Activated CD4-positive, alpha-beta T cell treated with anti-CD3 and anti-CD28 coated beads for 36 hours (primary cell): ENCODE measurements at regions not wholly inside any gene's neighbourhood (a gene's known extent, or its start where the extent isn't known, plus 50 kb on each side); places are given as distances from the start of the nearest gene placed in this dataset.

Source experiments
- ATAC-seq: fragments of 200-7000 bp; cut with Tn5 transposase; one replicate; pipeline ENCODE4 v1.10.0; 2021; ENCODE audit warnings: mild to moderate bottlenecking, moderate library complexity
- CTCF ChIA-PET: fragments of 350-600 bp; sonication (Branson Sonifier 250); formaldehyde crosslinking; loops from one replicate; lab custom pipeline; 2021; ENCODE audit warnings: antibody characterized with exemption; lab: Charles Lee
- POLR2A ChIA-PET: fragments of 350-600 bp; sonication (Branson Sonifier 250); formaldehyde crosslinking; loops from one replicate; lab custom pipeline; 2021; ENCODE audit warnings: antibody characterized with exemption, inconsistent platforms; lab: Charles Lee
- DNase-seq: peaks from one replicate; pipeline ENCODE4 v3.0.0-alpha.2; 2020
- H3K27ac Mint-ChIP-seq: one replicate; pipeline ENCODE4 v1.8.0; 2021; ENCODE audit warnings: mixed read lengths
- H3K27me3 Mint-ChIP-seq: one replicate; pipeline ENCODE4 v1.8.0; 2021; ENCODE audit warnings: mixed read lengths
- H3K36me3 Mint-ChIP-seq: one replicate; pipeline ENCODE4 v1.8.0; 2021; ENCODE audit warnings: low read depth, mixed read lengths
- H3K4me1 Mint-ChIP-seq: one replicate; pipeline ENCODE4 v1.8.0; 2021; ENCODE audit warnings: mixed read lengths
- H3K4me3 Mint-ChIP-seq: one replicate; pipeline ENCODE4 v1.8.0; 2021; ENCODE audit warnings: mild to moderate bottlenecking, moderate library complexity, mixed read lengths
- H3K9me3 Mint-ChIP-seq: one replicate; pipeline ENCODE4 v1.8.0; 2021; ENCODE audit warnings: low read depth, mixed read lengths
- intact Hi-C, 2 experiments: fragments of 100-400 bp; cut with DNase I in 1 of 2; cut with micrococcal nuclease in 1 of 2; formaldehyde crosslinking; loops; one replicate each; pipeline versions ENCODE4 v1.14.2 to v1.15.1; 2022 to 2024; cut with DNase I, micrococcal nuclease

DNA sequence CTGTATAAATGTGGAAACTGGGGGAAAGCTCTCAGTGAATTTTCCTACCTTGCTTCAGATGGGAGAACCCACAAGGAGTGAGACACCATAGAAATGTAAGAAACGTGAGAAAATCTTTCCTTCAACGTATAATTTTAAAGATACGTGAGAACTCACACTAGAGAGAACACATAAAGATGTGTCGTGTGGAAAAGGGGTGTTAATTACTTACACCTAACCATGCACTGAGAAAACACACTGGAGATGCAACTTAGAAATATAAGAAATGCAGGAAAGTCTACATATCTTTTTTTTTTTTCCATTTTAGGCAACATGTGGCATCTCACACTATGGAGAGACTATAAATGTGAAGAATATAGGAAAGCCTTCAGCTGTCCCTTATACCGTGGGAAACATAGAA is 352.9 kb upstream of the NETO1 start:
- intact Hi-C loops = no loop called here
- ChIA-PET POLR2A (no interaction called here), CTCF (no interaction called here)
- Mint-ChIP-seq H3K9me3 (peaks cover 9% of the 10 kb centered on the region), H3K27me3 (no peaks in the 10 kb centered on the region), H3K36me3 (no peaks in the 10 kb centered on the region), H3K27ac (no peak overlapping the region), H3K4me3 (no peak overlapping the region), H3K4me1 (no peaks in the 10 kb centered on the region)
- ATAC-seq (no peak), DNase-seq (no peak)

DNA sequence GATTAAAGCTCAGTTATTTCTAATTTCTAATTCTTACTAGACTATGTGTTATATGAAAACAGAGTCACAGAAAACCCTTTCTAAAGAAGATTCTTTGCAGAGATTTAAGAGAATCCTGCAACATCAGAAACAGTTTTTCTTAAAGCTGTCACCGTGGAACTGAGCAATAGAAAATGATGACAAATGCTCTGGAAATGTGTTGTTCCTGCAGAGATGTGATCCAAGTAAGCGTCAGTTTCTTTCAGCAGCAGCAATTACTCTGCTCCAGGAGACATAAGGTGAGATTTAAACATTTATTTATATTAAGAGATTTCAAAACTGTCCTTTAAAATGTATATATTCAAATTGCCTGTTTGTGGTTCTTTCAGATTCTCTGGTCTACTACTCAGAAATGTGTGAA is 350.5 kb upstream of the NETO1 start:
- Mint-ChIP-seq H3K9me3 (peaks cover 16% of the 10 kb centered on the region), H3K27me3 (no peaks in the 10 kb centered on the region), H3K4me3 (no peak overlapping the region), H3K36me3 (no peaks in the 10 kb centered on the region), H3K27ac (no peak overlapping the region), H3K4me1 (no peaks in the 10 kb centered on the region)
- intact Hi-C loops = loop anchor here in 1 of 2 experiments (1.0 kb wide), 1 partner anchor 12 kb away; no protein-coding TSS in a partner anchor
- CTCF ChIA-PET = no interaction called here
- DNase-seq = no peak
- POLR2A ChIA-PET = no interaction called here
- no peak for ATAC-seq

GRCh38 chr18:73214970-73215369 is 347.2 kb upstream of the NETO1 start:
- H3K9me3 Mint-ChIP-seq = peaks cover 20% of the 10 kb centered on the region

DNA sequence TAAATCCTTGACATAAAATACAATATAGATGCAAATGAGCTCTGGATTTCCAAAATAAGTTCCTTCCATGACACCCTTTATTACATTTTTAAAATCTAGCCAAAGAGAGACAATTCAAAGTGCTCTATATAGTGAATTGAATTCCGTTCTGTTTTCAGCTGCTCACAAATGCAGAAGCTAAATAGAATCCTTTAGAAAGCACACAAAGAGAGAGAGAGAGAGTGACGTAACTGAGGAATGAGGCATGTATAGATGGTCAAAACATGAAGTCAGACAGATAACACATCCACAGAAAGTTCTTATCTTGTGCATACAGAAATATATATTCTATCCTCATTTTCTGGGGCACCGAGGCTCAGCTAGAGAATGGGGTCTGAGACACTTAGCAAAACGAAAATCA is 344.7 kb upstream of the NETO1 start:
- intact Hi-C loops = no loop called here
- no peak for ATAC-seq
- CTCF ChIA-PET = no interaction called here

More at GRCh38 chr18:73214970-73215369, 347.2 kb upstream of the NETO1 start:
- no peak for DNase-seq
- Mint-ChIP-seq H3K27me3 (no peaks in the 10 kb centered on the region), H3K27ac (no peak overlapping the region), H3K36me3 (no peaks in the 10 kb centered on the region), H3K4me1 (no peaks in the 10 kb centered on the region), H3K4me3 (no peak overlapping the region)
- ATAC-seq = no peak
- POLR2A ChIA-PET = no interaction called here
- CTCF ChIA-PET = no interaction called here
- intact Hi-C loops = no loop called here

DNA sequence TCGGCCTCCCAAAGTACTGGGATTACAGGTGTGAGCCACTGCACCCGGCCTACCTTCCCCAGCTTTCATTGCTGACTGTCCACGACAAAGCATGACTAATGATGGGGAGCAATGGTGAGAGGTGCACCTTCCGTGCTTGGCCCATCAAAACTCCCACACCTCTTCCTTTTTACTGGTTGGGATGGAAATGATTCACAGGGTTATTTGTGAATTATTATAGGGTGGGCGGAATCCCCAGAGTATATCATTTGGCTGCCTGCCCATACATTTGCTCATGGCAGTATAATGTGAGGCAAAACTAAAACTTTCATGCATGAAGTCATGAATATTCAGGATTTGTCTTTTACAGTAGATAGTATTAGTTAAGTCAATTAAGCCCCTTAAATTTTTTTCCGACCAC is 334.2 kb upstream of the NETO1 start:
- H3K27me3 Mint-ChIP-seq = no peaks in the 10 kb centered on the region
- ChIA-PET POLR2A (no interaction called here), CTCF (no interaction called here)
- ATAC-seq (no peak), DNase-seq (no peak)
- no peaks in the 10 kb centered on the region for H3K36me3 Mint-ChIP-seq
- no peak overlapping the region for H3K4me3 Mint-ChIP-seq
- intact Hi-C loops = no loop called here
- H3K4me1 Mint-ChIP-seq = no peaks in the 10 kb centered on the region
- peaks cover 3% of the 10 kb centered on the region for H3K9me3 Mint-ChIP-seq
- no peak overlapping the region for H3K27ac Mint-ChIP-seq

More for the DNA sequence above, 344.7 kb upstream of the NETO1 start:
- H3K27me3 Mint-ChIP-seq = no peaks in the 10 kb centered on the region
- H3K4me3 Mint-ChIP-seq = no peak overlapping the region
- no peak for DNase-seq
- no peaks in the 10 kb centered on the region for H3K36me3 Mint-ChIP-seq
- no peaks in the 10 kb centered on the region for H3K4me1 Mint-ChIP-seq
- POLR2A ChIA-PET = no interaction called here
- peaks cover 19% of the 10 kb centered on the region for H3K9me3 Mint-ChIP-seq
- H3K27ac Mint-ChIP-seq = no peak overlapping the region

DNA sequence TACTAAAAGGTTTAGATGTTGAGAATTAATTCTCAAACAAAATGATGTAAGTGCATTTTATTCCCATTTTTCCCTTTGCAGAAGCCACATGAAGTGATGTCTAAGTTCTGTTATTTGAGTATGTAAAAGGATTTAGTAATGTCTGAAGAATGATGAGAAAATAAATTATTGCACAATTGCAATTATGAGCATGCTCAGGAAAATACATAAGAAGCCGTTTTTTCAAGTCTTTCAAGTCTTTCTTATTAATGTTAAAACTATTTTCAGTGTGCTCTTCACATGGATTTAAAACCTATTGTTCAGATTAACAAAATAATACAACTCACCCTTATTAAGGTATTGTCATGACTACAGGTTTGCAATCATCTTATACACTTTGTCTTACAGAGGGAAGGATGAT is 331.4 kb upstream of the NETO1 start:
- intact Hi-C loops = no loop called here

DNA sequence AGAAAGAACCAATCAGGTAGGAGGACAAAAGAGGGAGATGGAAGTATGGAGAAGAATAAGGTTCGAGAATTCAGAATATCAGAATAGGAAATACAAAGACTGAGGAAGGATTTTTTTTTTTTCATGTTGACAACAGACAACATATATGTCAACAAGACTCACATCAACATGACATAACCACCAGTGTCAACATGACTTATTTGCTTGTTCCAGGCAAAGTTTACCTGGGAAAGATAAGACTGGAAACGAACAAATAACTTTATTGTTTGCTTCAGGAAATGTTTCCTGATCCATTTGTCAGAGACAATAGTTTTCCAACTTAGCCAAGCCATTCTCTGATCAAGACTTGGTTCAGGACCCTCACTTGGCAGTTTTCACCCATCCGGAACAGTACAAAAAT is 321.9 kb upstream of the NETO1 start:
- ChIA-PET CTCF (no interaction called here), POLR2A (no interaction called here)
- H3K9me3 Mint-ChIP-seq = peaks cover 7% of the 10 kb centered on the region
- no peaks in the 10 kb centered on the region for H3K36me3 Mint-ChIP-seq
- H3K4me3 Mint-ChIP-seq = no peak overlapping the region
- intact Hi-C loops = no loop called here
- ATAC-seq = no peak
- DNase-seq = no peak
- no peaks in the 10 kb centered on the region for H3K27me3 Mint-ChIP-seq
- no peaks in the 10 kb centered on the region for H3K4me1 Mint-ChIP-seq
- no peak overlapping the region for H3K27ac Mint-ChIP-seq

More for the DNA sequence above, 331.4 kb upstream of the NETO1 start:
- Mint-ChIP-seq H3K4me1 (no peaks in the 10 kb centered on the region), H3K27me3 (no peaks in the 10 kb centered on the region), H3K27ac (no peak overlapping the region), H3K9me3 (peaks cover 3% of the 10 kb centered on the region), H3K36me3 (no peaks in the 10 kb centered on the region), H3K4me3 (no peak overlapping the region)
- DNase-seq (no peak), ATAC-seq (no peak)
- ChIA-PET CTCF (no interaction called here), POLR2A (no interaction called here)

DNA sequence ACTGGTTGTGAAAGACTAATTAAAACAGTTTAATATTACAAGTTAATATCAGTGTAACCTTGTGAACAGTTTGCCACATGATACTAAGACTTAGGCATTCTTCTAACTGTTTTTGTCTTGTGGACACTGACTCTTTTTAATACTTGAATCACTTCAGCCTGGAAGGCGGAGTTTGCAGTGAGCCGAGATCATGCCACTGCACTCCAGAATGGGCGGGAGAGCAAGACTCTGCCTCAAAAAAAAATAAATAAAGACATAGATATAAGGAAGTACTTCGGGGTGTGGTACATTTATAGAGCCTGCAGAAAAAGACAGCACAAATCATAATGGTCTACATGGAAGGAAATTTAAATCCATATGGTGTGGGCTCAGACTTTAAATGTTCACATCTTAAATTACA is 300.4 kb upstream of the NETO1 start:
- POLR2A ChIA-PET = no interaction called here

DNA sequence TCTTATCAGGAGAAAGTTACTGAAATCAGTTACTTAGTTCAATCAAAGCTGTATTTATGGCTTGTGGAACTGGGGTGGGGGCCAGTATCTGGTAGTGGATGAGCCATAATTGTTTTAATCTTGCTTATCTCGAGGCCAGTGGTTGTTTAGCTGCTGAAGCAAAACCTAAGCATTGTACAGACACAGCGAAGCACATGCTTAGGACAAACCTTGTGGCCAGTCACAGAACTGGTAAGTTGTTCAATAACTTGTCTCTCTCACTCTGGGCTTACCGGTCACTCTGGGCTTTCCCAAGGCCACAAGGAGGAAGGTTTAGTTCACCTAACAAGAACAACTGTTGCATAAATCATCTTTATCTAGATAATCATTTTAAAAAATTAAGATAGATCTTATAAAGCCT is 296.6 kb upstream of the NETO1 start:
- no peaks in the 10 kb centered on the region for H3K27me3 Mint-ChIP-seq
- no peak for DNase-seq
- no peak overlapping the region for H3K4me3 Mint-ChIP-seq
- intact Hi-C loops = no loop called here
- no peak for ATAC-seq
- ChIA-PET POLR2A (no interaction called here), CTCF (no interaction called here)
- H3K9me3 Mint-ChIP-seq = peaks cover 3% of the 10 kb centered on the region
- no peaks in the 10 kb centered on the region for H3K36me3 Mint-ChIP-seq
- H3K27ac Mint-ChIP-seq = no peak overlapping the region
- H3K4me1 Mint-ChIP-seq = no peaks in the 10 kb centered on the region

More for the DNA sequence above, 300.4 kb upstream of the NETO1 start:
- no peak for ATAC-seq
- no peak for DNase-seq
- H3K4me3 Mint-ChIP-seq = no peak overlapping the region
- H3K36me3 Mint-ChIP-seq = no peaks in the 10 kb centered on the region
- CTCF ChIA-PET = no interaction called here
- H3K9me3 Mint-ChIP-seq = peaks cover 10% of the 10 kb centered on the region
- intact Hi-C loops = no loop called here
- no peak overlapping the region for H3K27ac Mint-ChIP-seq
- H3K27me3 Mint-ChIP-seq = no peaks in the 10 kb centered on the region
- H3K4me1 Mint-ChIP-seq = no peaks in the 10 kb centered on the region

- H3K27me3 Mint-ChIP-seq = no peaks in the 10 kb centered on the region
- no peak for ATAC-seq
- H3K4me3 Mint-ChIP-seq = no peak overlapping the region
Measured at GRCh38 chr18:73163236-73163635, 295.4 kb upstream of the NETO1 start.

GRCh38 chr18:73156117-73156516 is 288.3 kb upstream of the NETO1 start:
- POLR2A ChIA-PET = no interaction called here
- Mint-ChIP-seq H3K36me3 (no peaks in the 10 kb centered on the region), H3K27me3 (no peaks in the 10 kb centered on the region), H3K4me3 (no peak overlapping the region), H3K4me1 (no peaks in the 10 kb centered on the region), H3K27ac (no peak overlapping the region), H3K9me3 (no peaks in the 10 kb centered on the region)
- no peak for DNase-seq
- intact Hi-C loops = no loop called here
- CTCF ChIA-PET = no interaction called here
- no peak for ATAC-seq

More at GRCh38 chr18:73163236-73163635, 295.4 kb upstream of the NETO1 start:
- Mint-ChIP-seq H3K27ac (no peak overlapping the region), H3K9me3 (peaks cover 3% of the 10 kb centered on the region), H3K36me3 (no peaks in the 10 kb centered on the region), H3K4me1 (no peaks in the 10 kb centered on the region)
- no peak for DNase-seq
- intact Hi-C loops = no loop called here
- CTCF ChIA-PET = no interaction called here
- POLR2A ChIA-PET = no interaction called here

DNA sequence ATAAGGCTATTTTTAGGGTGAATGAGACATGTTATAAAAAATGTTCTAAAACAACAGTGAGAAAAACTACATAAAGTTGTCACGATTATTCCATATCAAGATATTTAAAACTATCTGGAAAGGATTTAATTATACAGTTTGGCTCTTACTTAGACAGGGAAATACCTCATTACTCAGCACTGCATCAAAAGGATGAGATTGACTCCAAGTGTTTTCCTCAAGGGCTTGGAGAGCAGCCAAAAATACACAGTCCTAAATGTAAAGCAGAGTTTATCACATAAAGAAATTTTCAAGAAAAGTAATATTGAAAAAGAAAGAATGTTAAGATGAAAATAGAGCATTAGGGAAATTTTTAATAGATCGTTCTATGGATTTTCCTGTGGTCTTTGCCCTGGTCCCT is 285.5 kb upstream of the NETO1 start:
- ChIA-PET CTCF (no interaction called here), POLR2A (no interaction called here)
- Mint-ChIP-seq H3K27ac (no peak overlapping the region), H3K4me1 (no peaks in the 10 kb centered on the region), H3K4me3 (no peak overlapping the region), H3K9me3 (peaks cover 2% of the 10 kb centered on the region), H3K36me3 (no peaks in the 10 kb centered on the region), H3K27me3 (no peaks in the 10 kb centered on the region)
- intact Hi-C loops = no loop called here
- ATAC-seq = no peak
- DNase-seq = no peak

DNA sequence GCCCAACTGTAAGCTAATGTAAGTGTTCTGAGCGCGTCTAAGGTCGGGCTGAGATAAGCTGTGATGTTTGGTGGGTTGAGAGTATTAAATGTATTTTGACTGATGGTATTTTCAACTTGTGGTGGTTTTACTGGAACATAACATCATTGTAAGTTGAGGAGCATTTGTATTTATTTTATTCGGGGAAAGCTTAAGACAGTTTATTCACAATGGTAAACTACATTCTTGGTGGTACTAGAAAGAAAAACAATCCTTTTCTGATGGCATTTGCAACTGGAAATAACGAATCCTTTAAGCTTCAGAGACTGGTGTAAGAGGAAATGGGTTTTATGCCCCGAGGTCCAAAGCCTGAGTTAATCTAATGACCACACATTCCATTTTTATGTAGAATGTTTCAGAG is 283.3 kb upstream of the NETO1 start:
- ATAC-seq = no peak
- intact Hi-C loops = no loop called here
- Mint-ChIP-seq H3K36me3 (no peaks in the 10 kb centered on the region), H3K27ac (no peak overlapping the region), H3K4me1 (no peaks in the 10 kb centered on the region), H3K9me3 (peaks cover 2% of the 10 kb centered on the region), H3K27me3 (no peaks in the 10 kb centered on the region), H3K4me3 (no peak overlapping the region)
- ChIA-PET POLR2A (no interaction called here), CTCF (no interaction called here)
- DNase-seq = no peak
